ENCODE measurements at regions not wholly inside any gene's neighbourhood (a gene's known extent, or its start where the extent isn't known, plus 50 kb on each side); places are given as distances from the start of the nearest gene placed in this dataset.

DNA sequence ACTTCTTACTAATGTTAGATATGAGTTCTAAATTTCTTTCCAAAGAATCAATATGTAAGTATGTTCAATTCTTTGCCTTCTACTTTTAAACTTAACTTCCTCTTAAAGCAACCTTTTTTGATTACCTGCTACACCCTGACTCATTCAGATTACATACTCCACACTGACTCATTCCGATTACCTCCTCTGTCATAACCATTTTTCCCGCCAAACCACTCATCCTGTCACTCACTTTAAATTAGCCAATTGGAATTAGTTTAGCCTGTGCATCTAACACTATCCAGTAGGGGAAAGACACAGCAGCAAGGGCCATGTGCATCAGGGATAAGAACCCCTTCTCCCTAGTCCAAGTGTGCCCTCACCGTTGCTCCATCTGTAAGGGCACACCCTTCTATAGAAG, 815.5 kb downstream of the BRINP3 start:
- TF ChIP-seq, protein P1, sequence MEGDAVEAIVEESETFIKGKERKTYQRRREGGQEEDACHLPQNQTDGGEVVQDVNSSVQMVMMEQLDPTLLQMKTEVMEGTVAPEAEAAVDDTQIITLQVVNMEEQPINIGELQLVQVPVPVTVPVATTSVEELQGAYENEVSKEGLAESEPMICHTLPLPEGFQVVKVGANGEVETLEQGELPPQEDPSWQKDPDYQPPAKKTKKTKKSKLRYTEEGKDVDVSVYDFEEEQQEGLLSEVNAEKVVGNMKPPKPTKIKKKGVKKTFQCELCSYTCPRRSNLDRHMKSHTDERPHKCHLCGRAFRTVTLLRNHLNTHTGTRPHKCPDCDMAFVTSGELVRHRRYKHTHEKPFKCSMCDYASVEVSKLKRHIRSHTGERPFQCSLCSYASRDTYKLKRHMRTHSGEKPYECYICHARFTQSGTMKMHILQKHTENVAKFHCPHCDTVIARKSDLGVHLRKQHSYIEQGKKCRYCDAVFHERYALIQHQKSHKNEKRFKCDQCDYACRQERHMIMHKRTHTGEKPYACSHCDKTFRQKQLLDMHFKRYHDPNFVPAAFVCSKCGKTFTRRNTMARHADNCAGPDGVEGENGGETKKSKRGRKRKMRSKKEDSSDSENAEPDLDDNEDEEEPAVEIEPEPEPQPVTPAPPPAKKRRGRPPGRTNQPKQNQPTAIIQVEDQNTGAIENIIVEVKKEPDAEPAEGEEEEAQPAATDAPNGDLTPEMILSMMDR (IDR thresholded peaks at IDR 0.05 in 8 of 11, conservative IDR thresholded peaks at IDR 0.05 in 3 of 11), result no peak
- TF ChIP-seq POLR2AphosphoS5 (IDR thresholded peaks at IDR 0.05), result no peak
